ENCODE measurements at regions not wholly inside any gene's neighbourhood (a gene's known extent, or its start where the extent isn't known, plus 50 kb on each side); places are given as distances from the start of the nearest gene placed in this dataset.

GRCh38 chr9:107982745-107983144 lies 493.2 kb upstream of the KLF4 start:
- Histone ChIP-seq H3K79me2 (ENCODE audit: low read length) (no peaks in the 10 kb centered on the region), H3K27me3 (ENCODE audit: low read depth, low read length) (0 out of 2 replicates have a peak, but pooled peaks cover 3% of the 10 kb centered on the region), H3K4me2 (ENCODE audit: low read length) (no peak overlapping the region), H3K4me3 (ENCODE audit: low read length) (no peak overlapping the region), H3K27ac (ENCODE audit: low read length) (no peak overlapping the region), H2AFZ (ENCODE audit: low read depth, low read length) (no peak overlapping the region), H4K20me1 (ENCODE audit: insufficient read depth, low read length) (no peaks in the 10 kb centered on the region), H3K4me1 (ENCODE audit: low read length) (no peaks in the 10 kb centered on the region), H3K9me3 (ENCODE audit: insufficient read depth, low read length) (no peaks in the 10 kb centered on the region), H3K36me3 (replicated peaks; ENCODE audit: low read depth, low read length) (no peaks in the 10 kb centered on the region), H3K9ac (ENCODE audit: low read length) (no peak overlapping the region)
- no peak for TF ChIP-seq EZH2phosphoT487 (IDR thresholded peaks at IDR 0.05; ENCODE audit: low read depth)
- TF ChIP-seq, protein P1, sequence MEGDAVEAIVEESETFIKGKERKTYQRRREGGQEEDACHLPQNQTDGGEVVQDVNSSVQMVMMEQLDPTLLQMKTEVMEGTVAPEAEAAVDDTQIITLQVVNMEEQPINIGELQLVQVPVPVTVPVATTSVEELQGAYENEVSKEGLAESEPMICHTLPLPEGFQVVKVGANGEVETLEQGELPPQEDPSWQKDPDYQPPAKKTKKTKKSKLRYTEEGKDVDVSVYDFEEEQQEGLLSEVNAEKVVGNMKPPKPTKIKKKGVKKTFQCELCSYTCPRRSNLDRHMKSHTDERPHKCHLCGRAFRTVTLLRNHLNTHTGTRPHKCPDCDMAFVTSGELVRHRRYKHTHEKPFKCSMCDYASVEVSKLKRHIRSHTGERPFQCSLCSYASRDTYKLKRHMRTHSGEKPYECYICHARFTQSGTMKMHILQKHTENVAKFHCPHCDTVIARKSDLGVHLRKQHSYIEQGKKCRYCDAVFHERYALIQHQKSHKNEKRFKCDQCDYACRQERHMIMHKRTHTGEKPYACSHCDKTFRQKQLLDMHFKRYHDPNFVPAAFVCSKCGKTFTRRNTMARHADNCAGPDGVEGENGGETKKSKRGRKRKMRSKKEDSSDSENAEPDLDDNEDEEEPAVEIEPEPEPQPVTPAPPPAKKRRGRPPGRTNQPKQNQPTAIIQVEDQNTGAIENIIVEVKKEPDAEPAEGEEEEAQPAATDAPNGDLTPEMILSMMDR (IDR thresholded peaks at IDR 0.05; ENCODE audit: low read depth, low read length): no peak

DNA sequence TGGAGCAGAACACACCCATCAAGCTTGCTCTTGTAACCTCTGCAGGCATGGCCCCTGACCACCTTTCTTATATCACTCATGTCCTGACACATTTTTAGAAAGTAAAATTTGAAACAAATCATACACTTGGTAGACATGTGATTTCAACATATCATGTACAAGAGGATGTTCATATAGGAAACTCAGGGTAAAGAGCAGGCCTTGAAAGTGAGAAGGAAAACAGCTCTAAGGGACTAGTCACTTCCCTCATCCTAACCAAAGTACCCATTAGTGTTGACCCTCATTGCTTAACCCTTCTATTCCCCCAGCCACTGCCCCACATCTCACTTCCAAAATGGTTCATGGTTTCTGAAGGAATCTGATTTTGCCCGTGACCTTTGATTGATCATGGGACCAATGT lies 492.4 kb upstream of the KLF4 start:
- TF ChIP-seq, protein P1 (IDR thresholded peaks at IDR 0.05; ENCODE audit: low read depth, low read length): no peak
- Histone ChIP-seq H4K20me1 (ENCODE audit: insufficient read depth, low read length) (no peaks in the 10 kb centered on the region), H3K27me3 (ENCODE audit: low read depth, low read length) (no peaks in the 10 kb centered on the region; the same call in 1 of the 2 replicates), H3K79me2 (ENCODE audit: low read length) (no peaks in the 10 kb centered on the region), H3K9ac (ENCODE audit: low read length) (no peak overlapping the region), H3K36me3 (replicated peaks; ENCODE audit: low read depth, low read length) (no peaks in the 10 kb centered on the region), H3K4me3 (ENCODE audit: low read length) (no peak overlapping the region), H3K4me2 (ENCODE audit: low read length) (no peak overlapping the region), H3K27ac (ENCODE audit: low read length) (no peak overlapping the region), H3K9me3 (ENCODE audit: insufficient read depth, low read length) (no peaks in the 10 kb centered on the region), H3K4me1 (ENCODE audit: low read length) (no peaks in the 10 kb centered on the region), H2AFZ (ENCODE audit: low read depth, low read length) (no peak overlapping the region)

- Histone ChIP-seq H3K27me3 (ENCODE audit: low read depth, low read length) (no peaks in the 10 kb centered on the region; the same call in 1 of the 2 replicates), H2AFZ (ENCODE audit: low read depth, low read length) (no peak overlapping the region), H3K9ac (ENCODE audit: low read length) (no peak overlapping the region), H3K9me3 (ENCODE audit: insufficient read depth, low read length) (no peaks in the 10 kb centered on the region), H3K4me1 (ENCODE audit: low read length) (no peaks in the 10 kb centered on the region), H4K20me1 (ENCODE audit: insufficient read depth, low read length) (no peaks in the 10 kb centered on the region), H3K4me2 (ENCODE audit: low read length) (no peak overlapping the region), H3K27ac (ENCODE audit: low read length) (no peak overlapping the region), H3K79me2 (ENCODE audit: low read length) (no peaks in the 10 kb centered on the region), H3K4me3 (ENCODE audit: low read length) (no peak overlapping the region), H3K36me3 (replicated peaks; ENCODE audit: low read depth, low read length) (no peaks in the 10 kb centered on the region)
- TF ChIP-seq EZH2phosphoT487 (IDR thresholded peaks at IDR 0.05; ENCODE audit: low read depth): no peak
- TF ChIP-seq, protein P1 (IDR thresholded peaks at IDR 0.05; ENCODE audit: low read depth, low read length): no peak
These were observed 491.4 kb upstream of the KLF4 start for GRCh38 chr9:107980984-107981383.

DNA sequence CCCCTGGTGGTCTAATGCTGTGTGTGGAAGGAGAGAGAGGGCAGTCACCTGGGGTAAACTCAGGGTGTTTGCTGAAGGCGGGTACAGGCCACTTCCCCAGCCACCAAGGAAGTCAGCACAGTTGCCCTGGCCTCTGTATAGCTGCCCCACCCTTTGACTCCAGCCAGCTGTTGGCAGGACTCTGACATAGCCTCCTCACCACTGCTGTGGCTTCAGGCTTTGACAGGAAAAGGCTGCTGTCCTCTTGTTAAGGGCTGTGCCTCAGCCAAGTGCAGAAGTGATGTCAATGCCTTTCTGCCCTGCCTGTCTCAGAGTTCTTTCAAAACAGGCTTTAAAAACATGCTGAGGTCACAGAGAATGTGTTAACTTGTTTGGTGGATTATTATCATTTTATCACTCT lies 487.2 kb upstream of the KLF4 start:
- Histone ChIP-seq H3K79me2 (ENCODE audit: low read length) (no peaks in the 10 kb centered on the region), H3K27ac (ENCODE audit: low read length) (no peak overlapping the region), H4K20me1 (ENCODE audit: insufficient read depth, low read length) (no peaks in the 10 kb centered on the region), H3K4me3 (ENCODE audit: low read length) (no peak overlapping the region), H3K36me3 (replicated peaks; ENCODE audit: low read depth, low read length) (no peaks in the 10 kb centered on the region), H3K9ac (ENCODE audit: low read length) (no peak overlapping the region), H3K9me3 (ENCODE audit: insufficient read depth, low read length) (no peaks in the 10 kb centered on the region), H2AFZ (ENCODE audit: low read depth, low read length) (no peak overlapping the region), H3K4me2 (ENCODE audit: low read length) (no peak overlapping the region), H3K27me3 (ENCODE audit: low read depth, low read length) (no peaks in the 10 kb centered on the region; the same call in 1 of the 2 replicates), H3K4me1 (ENCODE audit: low read length) (no peaks in the 10 kb centered on the region)
- TF ChIP-seq, protein P1 (IDR thresholded peaks at IDR 0.05; ENCODE audit: low read depth, low read length): no peak
